ENCODE measurements at regions not wholly inside any gene's neighbourhood (a gene's known extent, or its start where the extent isn't known, plus 50 kb on each side); places are given as distances from the start of the nearest gene placed in this dataset.

GRCh38 chr2:16019617-16020351 is 79.4 kb downstream of the MYCN start:
- TF ChIP-seq CTCF (IDR thresholded peaks at IDR 0.05) (no peak), POLR2A (IDR thresholded peaks at IDR 0.05) (no peak)
